Nephron (organoid): ENCODE measurements at regions not wholly inside any gene's neighbourhood (a gene's known extent, or its start where the extent isn't known, plus 50 kb on each side); places are given as distances from the start of the nearest gene placed in this dataset.
"Not testable (repeated sequence)": the region's sequence is repeated elsewhere in the genome, so short reads cannot be mapped to it uniquely, and the experiment has no call there.

ENCODE experiments used
- H3K27ac Mint-ChIP-seq, 3 experiments: 2 replicates each; pipeline ENCODE4 v1.8.0; 2020; ENCODE audit warnings: mixed read lengths in 3 of 3, mild to moderate bottlenecking in 2 of 3, moderate library complexity in 1 of 3
- H3K27me3 Mint-ChIP-seq: 2 replicates; pipeline ENCODE4 v1.8.0; 2021; ENCODE audit warnings: low read depth, mild to moderate bottlenecking, moderate library complexity, mixed read lengths
- H3K36me3 Mint-ChIP-seq: 2 replicates; pipeline ENCODE4 v1.8.0; 2020; ENCODE audit warnings: low read depth, mixed read lengths
- H3K4me1 Mint-ChIP-seq: 2 replicates; pipeline ENCODE4 v1.8.0; 2020; ENCODE audit warnings: mixed read lengths
- H3K4me3 Mint-ChIP-seq, 3 experiments: 2 replicates each; pipeline ENCODE4 v1.8.0; 2020; ENCODE audit warnings: mild to moderate bottlenecking in 3 of 3, mixed read lengths in 3 of 3, moderate library complexity in 2 of 3
- H3K9me3 Mint-ChIP-seq: 2 replicates; pipeline ENCODE4 v1.8.0; 2020; ENCODE audit warnings: mixed read lengths
- TF ChIP-seq, protein P1 (sequence below), 3 experiments: fragments of 200-600 bp; sonication (generic); IDR thresholded peaks; one replicate each; pipeline ENCODE4 v1.5.0; 2021; ENCODE audit warnings: antibody characterized with exemption in 3 of 3; ENCODE audit not compliant: unreplicated experiment in 3 of 3

DNA sequence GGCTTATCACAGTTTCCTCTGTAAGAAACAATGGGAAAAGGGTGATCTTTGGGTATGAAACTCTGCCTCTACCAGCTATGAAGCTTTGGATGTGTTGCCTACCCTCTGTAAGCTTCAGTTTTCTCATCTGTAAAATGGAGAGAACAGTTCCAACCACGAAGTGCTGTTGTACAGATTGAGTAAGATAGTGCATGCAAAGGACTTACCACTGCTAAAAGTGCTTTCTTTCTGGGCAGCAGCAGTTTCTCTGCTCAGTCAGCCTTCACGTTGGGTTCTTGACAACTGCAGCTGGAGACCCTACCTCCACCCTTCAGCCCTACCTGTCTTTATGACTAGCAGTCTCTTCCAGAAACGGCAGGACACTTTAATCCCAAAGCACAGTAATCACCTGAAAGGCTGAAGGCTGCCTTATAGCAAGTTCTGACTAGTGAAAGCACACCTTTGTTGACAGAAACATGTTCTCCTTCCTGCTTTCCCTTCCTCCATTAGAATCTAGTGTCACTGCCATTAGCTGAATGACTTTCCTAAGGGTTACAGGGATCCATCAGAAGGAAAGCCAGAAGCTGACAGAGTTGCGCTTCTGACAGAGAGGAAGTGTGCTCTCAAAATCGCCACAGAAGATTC lies 91.4 kb downstream of the RPL27A start:
- H3K27me3 Mint-ChIP-seq, result no peaks in the 10 kb centered on the region
- H3K36me3 Mint-ChIP-seq, result peaks cover 6% of the 10 kb centered on the region
- H3K4me1 Mint-ChIP-seq, result peaks cover 75% of the 10 kb centered on the region
- TF ChIP-seq, protein P1, sequence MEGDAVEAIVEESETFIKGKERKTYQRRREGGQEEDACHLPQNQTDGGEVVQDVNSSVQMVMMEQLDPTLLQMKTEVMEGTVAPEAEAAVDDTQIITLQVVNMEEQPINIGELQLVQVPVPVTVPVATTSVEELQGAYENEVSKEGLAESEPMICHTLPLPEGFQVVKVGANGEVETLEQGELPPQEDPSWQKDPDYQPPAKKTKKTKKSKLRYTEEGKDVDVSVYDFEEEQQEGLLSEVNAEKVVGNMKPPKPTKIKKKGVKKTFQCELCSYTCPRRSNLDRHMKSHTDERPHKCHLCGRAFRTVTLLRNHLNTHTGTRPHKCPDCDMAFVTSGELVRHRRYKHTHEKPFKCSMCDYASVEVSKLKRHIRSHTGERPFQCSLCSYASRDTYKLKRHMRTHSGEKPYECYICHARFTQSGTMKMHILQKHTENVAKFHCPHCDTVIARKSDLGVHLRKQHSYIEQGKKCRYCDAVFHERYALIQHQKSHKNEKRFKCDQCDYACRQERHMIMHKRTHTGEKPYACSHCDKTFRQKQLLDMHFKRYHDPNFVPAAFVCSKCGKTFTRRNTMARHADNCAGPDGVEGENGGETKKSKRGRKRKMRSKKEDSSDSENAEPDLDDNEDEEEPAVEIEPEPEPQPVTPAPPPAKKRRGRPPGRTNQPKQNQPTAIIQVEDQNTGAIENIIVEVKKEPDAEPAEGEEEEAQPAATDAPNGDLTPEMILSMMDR (IDR thresholded peaks at IDR 0.05; ENCODE audit: unreplicated experiment in 3 of 3), result no peak
- no peaks in the 10 kb centered on the region for H3K9me3 Mint-ChIP-seq
- peak overlapping the region in 2 of 3 experiments; percentile 23 to 71 for H3K27ac Mint-ChIP-seq
- no peak overlapping the region for H3K4me3 Mint-ChIP-seq

DNA sequence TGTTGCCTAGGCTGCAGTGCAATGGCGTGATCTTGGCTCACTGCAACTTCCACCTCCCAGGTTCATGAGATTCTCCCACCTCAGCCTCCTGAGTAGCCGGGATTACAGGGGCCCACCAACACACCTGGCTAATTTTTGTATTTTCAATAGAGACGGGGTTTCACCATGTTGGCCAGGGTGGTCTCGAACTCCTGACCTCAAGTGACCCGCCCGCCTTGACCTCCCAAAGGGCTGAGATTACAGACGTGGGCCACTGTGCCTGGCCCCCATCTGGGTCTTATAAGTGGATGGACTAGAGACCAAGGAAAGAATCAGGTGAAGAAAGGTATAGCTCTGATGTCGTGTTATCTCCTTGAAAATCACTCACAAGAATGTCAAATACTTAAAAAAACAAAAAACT lies 92.3 kb downstream of the RPL27A start:
- not testable (repeated sequence) for H3K4me3 Mint-ChIP-seq, H3K36me3 Mint-ChIP-seq, H3K27me3 Mint-ChIP-seq, H3K9me3 Mint-ChIP-seq
- H3K27ac Mint-ChIP-seq, result peak overlapping the region in 1 of 3 experiments; percentile 32
- H3K4me1 Mint-ChIP-seq, result peaks cover 74% of the 10 kb centered on the region

DNA sequence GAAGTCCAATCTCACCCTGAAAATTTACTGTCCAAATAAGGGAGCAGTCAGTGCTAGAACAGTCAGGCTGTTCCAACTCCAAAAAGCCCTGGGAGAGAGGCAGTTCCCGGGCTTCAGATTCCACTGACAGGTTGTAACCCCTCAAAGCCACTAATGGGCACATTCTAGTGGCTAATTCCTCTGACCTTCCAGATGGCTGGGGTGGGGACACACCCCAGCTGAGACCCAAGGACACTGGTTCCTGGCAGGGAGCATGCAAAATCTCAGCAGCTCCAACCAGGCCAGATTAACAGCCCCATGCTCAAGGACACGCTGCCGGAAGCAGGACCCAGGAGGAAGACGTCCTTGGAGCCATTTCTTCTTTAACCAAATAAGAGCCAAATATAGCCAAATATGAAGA lies 92.7 kb downstream of the RPL27A start:
- Mint-ChIP-seq H3K27ac (peak overlapping the region in 1 of 3 experiments; percentile 32), H3K4me3 (no peak overlapping the region), H3K4me1 (peaks cover 74% of the 10 kb centered on the region), H3K27me3 (no peaks in the 10 kb centered on the region), H3K9me3 (no peaks in the 10 kb centered on the region), H3K36me3 (peaks cover 9% of the 10 kb centered on the region)
- TF ChIP-seq, protein P1 (IDR thresholded peaks at IDR 0.05; ENCODE audit: unreplicated experiment in 3 of 3), result no peak

DNA sequence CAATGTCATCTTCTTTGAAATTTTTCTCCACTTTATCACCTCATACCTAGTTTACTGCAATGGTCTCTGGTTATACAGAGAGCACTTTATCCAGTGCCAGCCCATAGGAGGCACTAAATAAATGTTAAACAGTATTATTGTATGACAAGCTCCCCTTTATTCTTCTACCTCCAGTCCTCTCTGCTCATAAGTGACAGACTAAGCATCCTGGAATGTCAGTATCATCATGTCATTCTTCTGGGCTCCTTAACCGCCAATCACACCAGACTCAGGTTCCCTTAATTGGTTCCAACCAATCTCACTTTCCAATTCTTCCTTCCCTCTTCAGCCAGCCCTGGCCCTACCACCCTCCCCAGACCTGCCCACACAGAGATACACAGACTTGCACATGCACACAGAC lies 93.1 kb downstream of the RPL27A start:
- Mint-ChIP-seq H3K36me3 (peaks cover 9% of the 10 kb centered on the region), H3K27ac (peak overlapping the region; percentile 22 to 63 (median 32)), H3K4me1 (peaks cover 76% of the 10 kb centered on the region), H3K4me3 (no peak overlapping the region), H3K27me3 (no peaks in the 10 kb centered on the region), H3K9me3 (no peaks in the 10 kb centered on the region)
- TF ChIP-seq, protein P1 (IDR thresholded peaks at IDR 0.05; ENCODE audit: unreplicated experiment in 3 of 3), result no peak

DNA sequence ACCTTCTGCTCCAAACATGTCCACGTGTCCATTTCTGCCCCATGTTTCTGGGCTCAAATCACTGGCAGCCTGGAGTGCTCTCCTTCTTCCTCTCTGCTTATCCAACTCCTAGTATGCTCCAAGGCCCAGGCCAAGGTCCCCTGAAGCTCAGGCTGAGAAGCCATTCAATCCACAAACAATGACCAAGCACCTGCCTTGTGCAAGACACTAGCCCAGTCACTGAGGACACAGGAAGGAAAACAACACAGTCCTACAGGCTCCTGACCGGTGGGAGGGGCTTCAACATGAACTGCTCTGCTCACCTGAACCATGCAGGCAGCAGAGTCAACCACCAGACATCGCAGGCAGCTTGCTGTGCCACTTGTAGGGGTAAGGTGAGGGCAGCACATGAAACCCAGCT lies 93.6 kb downstream of the RPL27A start:
- TF ChIP-seq, protein P1 (IDR thresholded peaks at IDR 0.05; ENCODE audit: unreplicated experiment in 3 of 3), result no peak
- H3K4me3 Mint-ChIP-seq, result no peak overlapping the region
- H3K27me3 Mint-ChIP-seq, result no peaks in the 10 kb centered on the region
- peaks cover 75% of the 10 kb centered on the region for H3K4me1 Mint-ChIP-seq
- H3K27ac Mint-ChIP-seq, result peak overlapping the region; percentile 22 to 63 (median 32)
- no peaks in the 10 kb centered on the region for H3K9me3 Mint-ChIP-seq
- peaks cover 12% of the 10 kb centered on the region for H3K36me3 Mint-ChIP-seq

DNA sequence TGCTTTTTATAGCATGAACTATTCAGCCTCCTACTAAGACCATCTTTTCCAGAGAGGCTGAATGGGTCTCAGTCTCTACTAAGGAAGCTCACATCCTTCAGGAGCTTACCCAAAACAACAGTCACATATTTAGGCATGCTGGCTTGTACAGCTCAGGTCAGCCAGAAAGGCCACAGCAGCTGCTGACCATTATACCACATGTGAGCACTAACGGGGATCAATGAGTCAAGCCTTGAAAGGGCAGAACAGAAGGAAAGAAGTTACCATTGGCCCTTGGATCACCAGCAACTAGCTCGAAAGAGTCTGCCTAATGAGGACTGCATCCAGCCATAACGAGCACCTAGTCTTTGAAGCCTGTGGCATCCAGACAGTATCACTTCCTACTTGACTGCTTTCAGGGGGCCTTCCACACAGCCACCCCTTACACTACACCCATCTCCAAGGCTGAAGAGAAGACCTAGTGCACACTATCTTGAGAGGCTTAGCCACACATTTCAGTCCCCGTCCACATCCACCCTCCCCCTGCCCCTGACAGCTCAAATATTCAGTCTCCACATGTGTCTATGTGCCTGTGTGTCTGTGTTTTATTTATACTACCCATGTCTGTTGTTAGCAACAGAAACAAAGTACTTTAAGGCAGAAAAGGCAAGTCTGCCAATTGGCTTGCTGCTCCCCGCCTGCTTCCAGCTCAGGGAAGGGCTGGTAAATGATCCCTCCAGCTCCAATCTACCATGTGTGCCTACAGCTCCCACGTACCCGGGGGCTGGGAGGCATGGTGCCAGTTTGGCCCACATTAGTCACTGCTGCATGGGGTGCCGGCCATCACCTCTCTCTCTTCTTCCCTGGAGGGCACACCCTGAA lies 95.5 kb downstream of the RPL27A start:
- Mint-ChIP-seq H3K4me1 (peaks cover 58% of the 10 kb centered on the region), H3K27ac (peak overlapping the region in 2 of 3 experiments; percentile 20 to 74), H3K4me3 (no peak overlapping the region), H3K36me3 (peaks cover 13% of the 10 kb centered on the region), H3K27me3 (no peaks in the 10 kb centered on the region), H3K9me3 (no peaks in the 10 kb centered on the region)
- TF ChIP-seq, protein P1 (IDR thresholded peaks at IDR 0.05; ENCODE audit: unreplicated experiment in 3 of 3), result no peak
